ENCODE measurements at regions not wholly inside any gene's neighbourhood (a gene's known extent, or its start where the extent isn't known, plus 50 kb on each side); places are given as distances from the start of the nearest gene placed in this dataset.

DNA sequence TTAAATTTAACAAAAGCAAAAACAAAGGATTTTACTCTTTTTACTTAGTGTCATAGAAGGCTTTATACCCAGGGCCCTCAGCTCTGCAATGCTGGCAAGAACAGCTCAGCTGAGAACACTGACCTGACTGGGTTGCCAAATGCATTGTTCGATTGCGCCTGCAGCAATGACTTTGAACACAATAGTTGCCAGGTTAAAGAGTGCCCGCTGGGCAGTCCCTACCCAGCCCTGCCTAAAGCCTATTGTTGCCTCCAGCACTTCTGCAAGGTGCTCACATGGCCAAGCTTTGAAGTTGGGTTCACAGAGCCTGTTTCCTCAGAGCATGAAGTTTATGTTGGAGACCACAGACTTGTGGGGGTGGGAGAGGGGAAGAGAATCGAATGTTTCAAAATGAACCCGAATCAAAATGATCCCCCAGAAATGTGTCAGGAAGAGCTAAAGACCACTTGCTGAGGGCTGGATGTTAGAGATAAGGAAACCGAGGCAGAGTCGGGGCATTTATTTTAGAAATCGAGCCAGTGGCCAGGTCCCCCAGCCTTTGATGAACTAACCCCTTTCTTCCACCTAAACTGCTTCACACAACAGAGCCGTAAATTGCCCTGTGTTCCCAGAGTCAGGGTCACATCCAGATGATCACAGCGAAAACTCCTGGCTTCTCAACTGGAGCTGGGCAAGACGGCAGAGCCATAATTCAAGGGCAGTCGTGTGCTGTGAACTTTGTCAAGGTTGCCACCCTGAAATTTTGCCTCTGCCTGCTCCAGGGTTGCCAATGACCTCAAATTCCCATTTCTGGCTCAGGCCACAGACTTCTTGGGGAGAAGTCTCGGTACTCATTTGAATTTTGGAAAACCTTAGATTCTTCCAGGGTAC is 55.0 kb downstream of the FOXA2 start (continued):
- TF ChIP-seq ZNF790 (CRISPR knock-in tag; IDR thresholded peaks at IDR 0.05; ENCODE audit: borderline replicate concordance) (no peak), ESRRA (CRISPR knock-in tag; IDR thresholded peaks at IDR 0.05; ENCODE audit: low read depth) (no peak), SAP130 (CRISPR knock-in tag; IDR thresholded peaks at IDR 0.05; ENCODE audit: low read depth) (0 out of 2 replicates have a peak, but pooled peaks have one; percentile 17), ZNF292 (CRISPR knock-in tag; IDR thresholded peaks at IDR 0.05; ENCODE audit: borderline replicate concordance, low read depth) (0 out of 2 replicates have a peak, but pooled peaks have one; percentile 44), YEATS4 (CRISPR knock-in tag; IDR thresholded peaks at IDR 0.05; ENCODE audit: borderline replicate concordance) (no peak), TCF12 (IDR thresholded peaks at IDR 0.05) (no peak), TCF12 (CRISPR knock-in tag; IDR thresholded peaks at IDR 0.05) (no peak; the same call in 1 of the 2 replicates), ZSCAN5A (CRISPR knock-in tag; IDR thresholded peaks at IDR 0.05; ENCODE audit: borderline replicate concordance) (0 out of 2 replicates have a peak, but pooled peaks have one; percentile 56), THYN1 (CRISPR knock-in tag; IDR thresholded peaks at IDR 0.05; ENCODE audit: borderline replicate concordance, low read depth) (peak; percentile 68; the same call in 1 of the 2 replicates), ZMYM4 (CRISPR knock-in tag; IDR thresholded peaks at IDR 0.05) (peak; percentile 22; the same call in 1 of the 2 replicates), ERF (CRISPR knock-in tag; IDR thresholded peaks at IDR 0.05) (0 out of 2 replicates have a peak, but pooled peaks have one; percentile 27), SOX13 (IDR thresholded peaks at IDR 0.05) (no peak), SOX13 (CRISPR knock-in tag; conservative IDR thresholded peaks at IDR 0.05 in 1 of 2, IDR thresholded peaks at IDR 0.05 in 1 of 2) (peak in 1 of 2 experiments; percentile 47; a peak in 1 of 4 replicates), ZNF354B (CRISPR knock-in tag; IDR thresholded peaks at IDR 0.05) (0 out of 2 replicates have a peak, but pooled peaks have one; percentile 65), TAF15 (IDR thresholded peaks at IDR 0.05; ENCODE audit: low read depth, low read length, poor library complexity, severe bottlenecking) (no peak)
- TF ChIP-seq, protein P1, sequence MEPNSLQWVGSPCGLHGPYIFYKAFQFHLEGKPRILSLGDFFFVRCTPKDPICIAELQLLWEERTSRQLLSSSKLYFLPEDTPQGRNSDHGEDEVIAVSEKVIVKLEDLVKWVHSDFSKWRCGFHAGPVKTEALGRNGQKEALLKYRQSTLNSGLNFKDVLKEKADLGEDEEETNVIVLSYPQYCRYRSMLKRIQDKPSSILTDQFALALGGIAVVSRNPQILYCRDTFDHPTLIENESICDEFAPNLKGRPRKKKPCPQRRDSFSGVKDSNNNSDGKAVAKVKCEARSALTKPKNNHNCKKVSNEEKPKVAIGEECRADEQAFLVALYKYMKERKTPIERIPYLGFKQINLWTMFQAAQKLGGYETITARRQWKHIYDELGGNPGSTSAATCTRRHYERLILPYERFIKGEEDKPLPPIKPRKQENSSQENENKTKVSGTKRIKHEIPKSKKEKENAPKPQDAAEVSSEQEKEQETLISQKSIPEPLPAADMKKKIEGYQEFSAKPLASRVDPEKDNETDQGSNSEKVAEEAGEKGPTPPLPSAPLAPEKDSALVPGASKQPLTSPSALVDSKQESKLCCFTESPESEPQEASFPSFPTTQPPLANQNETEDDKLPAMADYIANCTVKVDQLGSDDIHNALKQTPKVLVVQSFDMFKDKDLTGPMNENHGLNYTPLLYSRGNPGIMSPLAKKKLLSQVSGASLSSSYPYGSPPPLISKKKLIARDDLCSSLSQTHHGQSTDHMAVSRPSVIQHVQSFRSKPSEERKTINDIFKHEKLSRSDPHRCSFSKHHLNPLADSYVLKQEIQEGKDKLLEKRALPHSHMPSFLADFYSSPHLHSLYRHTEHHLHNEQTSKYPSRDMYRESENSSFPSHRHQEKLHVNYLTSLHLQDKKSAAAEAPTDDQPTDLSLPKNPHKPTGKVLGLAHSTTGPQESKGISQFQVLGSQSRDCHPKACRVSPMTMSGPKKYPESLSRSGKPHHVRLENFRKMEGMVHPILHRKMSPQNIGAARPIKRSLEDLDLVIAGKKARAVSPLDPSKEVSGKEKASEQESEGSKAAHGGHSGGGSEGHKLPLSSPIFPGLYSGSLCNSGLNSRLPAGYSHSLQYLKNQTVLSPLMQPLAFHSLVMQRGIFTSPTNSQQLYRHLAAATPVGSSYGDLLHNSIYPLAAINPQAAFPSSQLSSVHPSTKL (CRISPR knock-in tag; IDR thresholded peaks at IDR 0.05) = 0 out of 2 replicates have a peak, but pooled peaks have one; percentile 3
- TF ChIP-seq, protein P2, sequence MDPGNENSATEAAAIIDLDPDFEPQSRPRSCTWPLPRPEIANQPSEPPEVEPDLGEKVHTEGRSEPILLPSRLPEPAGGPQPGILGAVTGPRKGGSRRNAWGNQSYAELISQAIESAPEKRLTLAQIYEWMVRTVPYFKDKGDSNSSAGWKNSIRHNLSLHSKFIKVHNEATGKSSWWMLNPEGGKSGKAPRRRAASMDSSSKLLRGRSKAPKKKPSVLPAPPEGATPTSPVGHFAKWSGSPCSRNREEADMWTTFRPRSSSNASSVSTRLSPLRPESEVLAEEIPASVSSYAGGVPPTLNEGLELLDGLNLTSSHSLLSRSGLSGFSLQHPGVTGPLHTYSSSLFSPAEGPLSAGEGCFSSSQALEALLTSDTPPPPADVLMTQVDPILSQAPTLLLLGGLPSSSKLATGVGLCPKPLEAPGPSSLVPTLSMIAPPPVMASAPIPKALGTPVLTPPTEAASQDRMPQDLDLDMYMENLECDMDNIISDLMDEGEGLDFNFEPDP (CRISPR knock-in tag; conservative IDR thresholded peaks at IDR 0.05) = 0 out of 2 replicates have a peak, but pooled peaks have one; percentile 54
- TF ChIP-seq, protein P3, sequence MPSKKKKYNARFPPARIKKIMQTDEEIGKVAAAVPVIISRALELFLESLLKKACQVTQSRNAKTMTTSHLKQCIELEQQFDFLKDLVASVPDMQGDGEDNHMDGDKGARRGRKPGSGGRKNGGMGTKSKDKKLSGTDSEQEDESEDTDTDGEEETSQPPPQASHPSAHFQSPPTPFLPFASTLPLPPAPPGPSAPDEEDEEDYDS (CRISPR knock-in tag; IDR thresholded peaks at IDR 0.05) = 0 out of 2 replicates have a peak, but pooled peaks have one; percentile 16

All from HepG2 (cell line).